ENCODE measurements at regions not wholly inside any gene's neighbourhood (a gene's known extent, or its start where the extent isn't known, plus 50 kb on each side); places are given as distances from the start of the nearest gene placed in this dataset.
"Not testable (repeated sequence)": the region's sequence is repeated elsewhere in the genome, so short reads cannot be mapped to it uniquely, and the experiment has no call there.

GRCh38 chrX:108900333-108900732 is 164.0 kb upstream of the IRS4 start:
- Histone ChIP-seq H3K27ac (ENCODE audit: low read depth, low read length) (no peak overlapping the region), H3K4me2 (ENCODE audit: insufficient read depth, low read length) (no peak overlapping the region), H3K4me3 (ENCODE audit: insufficient read depth, low read length) (no peak overlapping the region), H3K36me3 (ENCODE audit: insufficient read depth, low read length) (no peaks in the 10 kb centered on the region), H3K27me3 (ENCODE audit: insufficient read depth, low read length) (no peaks in the 10 kb centered on the region), H2AFZ (ENCODE audit: low read length) (no peak overlapping the region), H3K79me2 (ENCODE audit: insufficient read depth, low read length) (no peaks in the 10 kb centered on the region), H3K4me1 (ENCODE audit: insufficient read depth, low read length) (no peaks in the 10 kb centered on the region), H4K20me1 (ENCODE audit: insufficient read depth, low read length) (no peaks in the 10 kb centered on the region), H3K9me3 (ENCODE audit: low read depth, low read length) (no peaks in the 10 kb centered on the region)
- TF ChIP-seq CTCF (IDR thresholded peaks at IDR 0.05; ENCODE audit: extremely low read depth, low read depth, low read length): no peak
- DNase-seq (ENCODE audit: insufficient read length, low spot score, missing footprints): no peak

GRCh38 chrX:108896349-108896748 is 160.0 kb upstream of the IRS4 start:
- not testable (repeated sequence) for H4K20me1 ChIP-seq (ENCODE audit: insufficient read depth, low read length); DNase-seq (ENCODE audit: insufficient read length, low spot score, missing footprints); H3K27me3 ChIP-seq (ENCODE audit: insufficient read depth, low read length); H3K9me3 ChIP-seq (ENCODE audit: low read depth, low read length); H3K4me3 ChIP-seq (ENCODE audit: insufficient read depth, low read length); H3K27ac ChIP-seq (ENCODE audit: low read depth, low read length); H3K4me2 ChIP-seq (ENCODE audit: insufficient read depth, low read length); H2AFZ ChIP-seq (ENCODE audit: low read length); H3K36me3 ChIP-seq (ENCODE audit: insufficient read depth, low read length); H3K79me2 ChIP-seq (ENCODE audit: insufficient read depth, low read length); H3K4me1 ChIP-seq (ENCODE audit: insufficient read depth, low read length)

GRCh38 chrX:108892501-108892900 is 156.1 kb upstream of the IRS4 start:
- no peak for TF ChIP-seq CTCF (IDR thresholded peaks at IDR 0.05; ENCODE audit: extremely low read depth, low read depth, low read length)
- H3K4me3 ChIP-seq (ENCODE audit: insufficient read depth, low read length): no peak overlapping the region
- H2AFZ ChIP-seq (ENCODE audit: low read length): no peak overlapping the region
- DNase-seq (ENCODE audit: insufficient read length, low spot score, missing footprints): no peak
- H3K9me3 ChIP-seq (ENCODE audit: low read depth, low read length): peaks cover 2% of the 10 kb centered on the region
- no peaks in the 10 kb centered on the region for H3K36me3 ChIP-seq (ENCODE audit: insufficient read depth, low read length)
- H3K79me2 ChIP-seq (ENCODE audit: insufficient read depth, low read length): no peaks in the 10 kb centered on the region
- H3K4me1 ChIP-seq (ENCODE audit: insufficient read depth, low read length): no peaks in the 10 kb centered on the region
- H4K20me1 ChIP-seq (ENCODE audit: insufficient read depth, low read length): no peaks in the 10 kb centered on the region
- H3K4me2 ChIP-seq (ENCODE audit: insufficient read depth, low read length): no peak overlapping the region
- no peak overlapping the region for H3K27ac ChIP-seq (ENCODE audit: low read depth, low read length)
- H3K27me3 ChIP-seq (ENCODE audit: insufficient read depth, low read length): no peaks in the 10 kb centered on the region

GRCh38 chrX:108875548-108875947 is 139.2 kb upstream of the IRS4 start:
- Histone ChIP-seq H3K4me3 (ENCODE audit: insufficient read depth, low read length) (no peak overlapping the region), H3K79me2 (ENCODE audit: insufficient read depth, low read length) (no peaks in the 10 kb centered on the region), H3K27ac (ENCODE audit: low read depth, low read length) (no peak overlapping the region), H3K4me1 (ENCODE audit: insufficient read depth, low read length) (no peaks in the 10 kb centered on the region), H3K36me3 (ENCODE audit: insufficient read depth, low read length) (no peaks in the 10 kb centered on the region), H4K20me1 (ENCODE audit: insufficient read depth, low read length) (no peaks in the 10 kb centered on the region), H3K27me3 (ENCODE audit: insufficient read depth, low read length) (peaks cover 5% of the 10 kb centered on the region), H2AFZ (ENCODE audit: low read length) (no peak overlapping the region), H3K4me2 (ENCODE audit: insufficient read depth, low read length) (no peak overlapping the region), H3K9me3 (ENCODE audit: low read depth, low read length) (peaks cover 2% of the 10 kb centered on the region)
- DNase-seq (ENCODE audit: insufficient read length, low spot score, missing footprints): no peak
- TF ChIP-seq CTCF (IDR thresholded peaks at IDR 0.05; ENCODE audit: extremely low read depth, low read depth, low read length): no peak

- H3K4me1 ChIP-seq (ENCODE audit: insufficient read depth, low read length); H3K27ac ChIP-seq (ENCODE audit: low read depth, low read length); H3K4me2 ChIP-seq (ENCODE audit: insufficient read depth, low read length): not testable (repeated sequence)
Measured at GRCh38 chrX:108843039-108843438, 106.7 kb upstream of the IRS4 start.

More at GRCh38 chrX:108843039-108843438, 106.7 kb upstream of the IRS4 start:
- H3K27me3 ChIP-seq (ENCODE audit: insufficient read depth, low read length); H3K9me3 ChIP-seq (ENCODE audit: low read depth, low read length); H3K4me3 ChIP-seq (ENCODE audit: insufficient read depth, low read length); H3K79me2 ChIP-seq (ENCODE audit: insufficient read depth, low read length); H4K20me1 ChIP-seq (ENCODE audit: insufficient read depth, low read length); DNase-seq (ENCODE audit: insufficient read length, low spot score, missing footprints); H2AFZ ChIP-seq (ENCODE audit: low read length); H3K36me3 ChIP-seq (ENCODE audit: insufficient read depth, low read length): not testable (repeated sequence)
